ENCODE measurements at regions not wholly inside any gene's neighbourhood (a gene's known extent, or its start where the extent isn't known, plus 50 kb on each side); places are given as distances from the start of the nearest gene placed in this dataset.
"Not testable (repeated sequence)": the region's sequence is repeated elsewhere in the genome, so short reads cannot be mapped to it uniquely, and the experiment has no call there.

- DNase-seq = no peak
Measured at GRCh38 chr11:70886256-70886655, 366.1 kb downstream of the SHANK2 start.

- no peak for DNase-seq
Measured at GRCh38 chr11:70886676-70887541, 365.5 kb downstream of the SHANK2 start.

DNA sequence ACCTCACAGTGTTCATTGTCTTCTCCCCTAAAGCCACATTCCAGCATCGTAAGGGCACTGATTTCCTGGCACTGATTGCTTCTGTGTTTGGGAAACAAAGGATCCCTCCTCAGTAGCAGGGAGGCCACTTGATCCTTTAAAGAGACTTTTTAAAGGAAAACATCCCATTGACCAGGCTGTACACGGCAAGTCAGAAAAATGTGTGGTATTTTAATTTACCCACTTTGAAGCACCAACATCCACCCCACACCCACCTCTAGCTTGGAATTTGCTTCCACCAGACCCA is 364.9 kb downstream of the SHANK2 start:
- no peak for DNase-seq

DNA sequence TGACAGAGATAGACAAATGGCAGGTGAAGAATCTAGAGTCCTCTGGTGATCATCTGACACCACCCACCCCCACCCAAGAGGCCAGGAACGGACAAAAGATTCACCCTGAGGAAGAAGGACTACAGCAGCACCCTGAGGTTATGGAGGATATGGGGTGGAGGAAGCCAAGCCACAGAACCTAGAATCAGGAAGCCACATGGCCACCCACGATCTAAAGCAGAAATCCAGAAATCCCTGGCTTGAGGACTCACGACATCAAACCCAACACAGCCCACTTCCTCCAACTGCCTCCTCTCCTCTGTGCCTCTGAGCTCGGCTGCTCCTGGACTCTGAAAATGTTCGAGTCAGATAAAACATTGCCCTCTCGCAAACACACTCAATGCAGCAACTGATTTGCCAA is 364.3 kb downstream of the SHANK2 start:
- no peak for DNase-seq

DNA sequence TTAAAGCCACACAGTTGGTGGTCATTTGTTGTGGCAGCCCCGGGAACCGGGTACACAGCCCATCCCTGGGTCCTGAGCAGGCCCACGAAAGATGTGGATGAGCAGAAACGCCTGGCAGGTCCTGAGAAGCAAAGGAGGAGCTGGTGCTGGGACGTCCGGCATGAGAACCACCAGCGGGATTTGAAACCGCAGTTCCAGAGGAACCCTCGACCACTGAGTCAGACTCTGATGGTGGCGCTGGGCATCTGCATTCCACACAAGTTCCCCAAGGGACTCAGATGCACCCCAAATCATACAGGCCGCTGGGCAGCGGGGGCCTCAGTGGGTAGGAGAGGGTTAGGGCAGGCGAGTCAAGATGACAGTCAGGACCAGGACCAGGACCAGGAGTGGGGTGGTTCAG is 363.0 kb downstream of the SHANK2 start:
- DNase-seq = no peak

GRCh38 chr11:70891844-70892380 is 360.5 kb downstream of the SHANK2 start:
- no peak for DNase-seq

- DNase-seq = no peak
Measured at GRCh38 chr11:70892889-70893288, 359.5 kb downstream of the SHANK2 start.

DNA sequence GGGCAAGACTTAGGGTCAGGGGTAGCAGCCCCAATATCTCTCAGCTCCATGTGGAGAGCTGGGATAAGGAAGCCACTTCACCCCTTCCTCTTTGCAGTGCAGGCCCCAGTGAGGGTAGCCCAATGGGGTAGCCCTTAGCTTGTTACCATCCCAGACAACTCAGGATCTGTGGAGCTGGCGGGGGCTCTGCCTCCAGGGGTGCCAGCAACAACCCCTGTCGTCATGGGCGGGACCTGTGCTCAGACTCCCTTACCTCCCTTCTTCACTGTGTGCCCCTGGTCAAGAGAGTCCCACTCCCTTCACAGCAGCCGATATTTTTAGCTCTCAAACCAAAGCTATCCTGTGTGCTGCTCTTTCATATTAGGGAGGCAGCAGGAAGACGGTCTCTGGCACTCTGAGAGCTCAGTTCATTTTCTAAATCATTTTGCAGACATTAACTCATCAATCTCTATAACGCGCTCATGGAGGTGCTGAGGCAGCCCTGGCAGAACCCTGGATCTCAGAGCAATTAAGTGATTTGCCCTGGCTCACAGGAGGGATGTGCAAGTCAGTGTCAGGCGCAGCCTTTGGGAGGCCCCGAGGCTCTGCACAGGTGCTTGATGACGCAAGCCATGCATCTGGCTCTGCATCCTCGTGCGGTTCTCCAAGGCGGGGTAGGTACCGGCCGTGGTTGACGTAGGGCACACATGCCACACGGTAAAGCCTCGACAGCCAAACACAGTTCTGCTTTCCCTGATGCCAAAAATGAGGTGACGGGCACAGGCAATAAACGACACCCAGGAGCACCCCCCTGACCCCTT is 357.6 kb downstream of the SHANK2 start:
- DNase-seq = no peak

GRCh38 chr11:70895366-70895670 is 357.1 kb downstream of the SHANK2 start:
- DNase-seq = no peak

GRCh38 chr11:70897429-70897828 is 354.9 kb downstream of the SHANK2 start:
- no peak for DNase-seq

DNA sequence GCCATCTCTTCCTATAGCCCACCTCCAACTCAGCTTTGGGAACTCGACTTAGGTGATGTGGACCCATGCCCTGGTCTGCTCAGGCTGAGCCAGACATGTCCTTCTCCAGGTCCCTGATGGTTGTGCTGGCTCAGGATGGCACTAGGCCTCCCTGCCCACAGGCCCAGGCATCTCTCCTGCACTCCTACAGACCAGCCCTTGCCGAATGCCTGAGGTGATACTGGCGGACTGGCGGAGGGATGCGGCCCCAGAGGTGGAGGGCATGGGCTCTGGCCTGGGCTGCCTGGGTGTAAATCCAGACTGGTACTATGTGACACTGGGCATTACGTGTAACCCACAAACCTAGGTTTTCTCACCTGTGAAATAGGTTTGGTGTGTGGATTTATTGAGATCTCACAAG is 352.8 kb downstream of the SHANK2 start:
- no peak for DNase-seq

GRCh38 chr11:70900540-70900939 is 351.8 kb downstream of the SHANK2 start:
- DNase-seq = no peak

GRCh38 chr11:70901951-70902521 is 350.3 kb downstream of the SHANK2 start:
- no peak for DNase-seq

- DNase-seq = not testable (repeated sequence)
Measured at GRCh38 chr11:70903229-70903628, 349.1 kb downstream of the SHANK2 start.

DNA sequence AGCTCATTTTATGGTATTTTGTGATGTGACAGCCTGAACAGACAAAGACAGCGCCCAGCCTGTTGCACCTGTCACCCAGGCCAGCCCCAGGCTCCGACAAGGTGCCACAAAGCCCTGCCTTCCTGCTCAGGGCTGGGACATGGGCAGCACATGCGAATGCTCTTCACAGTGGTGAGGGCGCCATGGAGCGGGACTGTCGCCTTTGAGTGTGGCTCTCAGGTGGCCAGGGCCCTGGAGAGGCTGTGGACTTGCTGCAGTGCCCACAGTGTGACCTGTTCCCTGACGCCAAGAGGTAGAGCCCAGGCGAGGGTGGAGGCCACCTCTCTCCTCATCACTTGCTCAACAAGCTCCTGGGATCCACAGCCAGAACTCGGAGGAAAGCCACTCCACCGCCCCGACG is 346.3 kb downstream of the SHANK2 start:
- no peak for DNase-seq

GRCh38 chr11:70908223-70908622 is 344.2 kb downstream of the SHANK2 start:
- DNase-seq = no peak

GRCh38 chr11:70910835-70911234 is 341.5 kb downstream of the SHANK2 start:
- no peak for DNase-seq

DNA sequence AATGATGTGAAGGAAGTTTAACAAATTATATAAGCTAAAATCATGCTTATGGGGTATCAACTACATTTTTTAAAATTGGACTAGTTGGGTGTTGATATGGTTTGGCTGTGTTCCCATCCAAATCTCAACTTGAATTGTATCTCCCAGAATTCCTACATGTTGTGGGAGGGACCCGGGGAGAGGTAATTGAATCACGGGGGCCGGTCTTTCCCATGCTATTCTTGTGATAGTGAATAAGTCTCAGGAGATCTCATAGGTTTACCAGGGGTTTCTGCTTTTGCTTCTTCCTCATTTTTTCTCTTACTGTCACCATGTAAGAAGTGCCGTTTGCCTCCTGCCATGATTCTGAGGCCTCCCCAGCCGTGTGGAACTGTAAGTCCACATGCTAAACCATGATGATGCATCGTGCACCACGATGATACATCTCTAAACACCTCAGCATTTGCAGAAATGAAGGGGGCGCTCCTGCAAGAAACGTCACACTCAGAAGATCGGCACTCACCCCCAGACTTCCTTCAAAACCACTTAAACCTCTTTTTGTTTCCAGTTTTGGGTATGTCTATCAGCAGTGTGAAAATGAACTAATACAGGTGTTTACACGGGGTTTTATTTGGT is 340.0 kb downstream of the SHANK2 start:
- peak; percentile 30 for DNase-seq

GRCh38 chr11:70913715-70914231 is 338.6 kb downstream of the SHANK2 start:
- DNase-seq = peak; percentile 99

DNA sequence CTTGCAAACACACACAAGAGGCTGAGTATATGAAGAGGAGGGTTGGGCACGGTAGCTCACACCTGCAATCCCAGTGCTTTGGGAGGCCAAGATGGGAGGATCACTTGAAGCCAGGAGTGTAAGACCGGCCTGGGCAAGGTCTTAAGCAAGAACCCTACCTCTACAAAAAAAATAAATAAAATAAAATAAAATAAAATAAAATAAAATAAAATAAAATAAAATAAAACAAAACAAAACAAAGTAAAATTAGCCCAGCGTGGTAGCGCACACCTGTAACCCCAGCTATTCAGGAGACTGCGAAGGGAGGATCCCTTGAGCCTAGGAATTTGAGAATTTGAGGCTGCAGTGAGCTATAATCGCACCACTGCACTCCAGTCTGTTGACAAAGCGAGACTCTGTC is 337.9 kb downstream of the SHANK2 start:
- no peak for DNase-seq

DNA sequence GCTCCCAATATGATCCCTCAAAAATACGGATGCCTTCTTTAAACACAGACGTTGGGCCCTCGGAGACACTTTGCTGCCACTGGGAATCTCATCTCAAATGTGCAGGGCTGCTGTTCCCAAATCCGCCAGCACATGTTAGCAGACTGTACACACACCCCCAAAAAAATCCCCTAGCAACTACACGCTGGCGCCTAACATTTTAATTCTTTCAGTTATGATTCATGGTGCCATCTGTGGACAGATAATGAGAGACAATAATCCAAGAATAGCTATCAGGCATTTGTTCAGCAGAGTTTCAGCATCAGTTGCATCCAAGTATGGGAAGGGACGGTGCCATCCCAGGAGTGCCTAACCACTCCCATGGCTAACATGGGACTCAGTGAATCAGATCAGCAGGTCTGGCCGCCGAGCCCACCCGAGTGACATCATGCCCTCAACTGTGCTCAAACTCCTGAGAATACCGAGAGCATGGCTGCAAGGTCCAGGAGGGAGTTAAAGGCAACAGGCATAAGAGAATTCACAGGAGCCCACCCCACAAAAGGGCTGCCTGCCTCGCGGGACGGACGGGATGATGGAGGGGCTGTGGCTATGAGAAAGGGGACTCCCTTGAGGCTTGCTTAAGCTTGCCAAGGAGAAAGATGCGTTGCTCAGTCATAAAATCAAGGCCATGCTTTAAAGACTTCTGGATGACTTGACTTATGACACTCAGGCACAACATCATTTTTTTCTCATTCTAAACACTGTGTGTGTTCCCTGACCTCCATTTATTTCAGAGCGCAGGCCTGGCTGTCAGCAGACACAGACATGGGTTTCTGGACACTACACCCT is 337.0 kb downstream of the SHANK2 start:
- no peak for DNase-seq

DNA sequence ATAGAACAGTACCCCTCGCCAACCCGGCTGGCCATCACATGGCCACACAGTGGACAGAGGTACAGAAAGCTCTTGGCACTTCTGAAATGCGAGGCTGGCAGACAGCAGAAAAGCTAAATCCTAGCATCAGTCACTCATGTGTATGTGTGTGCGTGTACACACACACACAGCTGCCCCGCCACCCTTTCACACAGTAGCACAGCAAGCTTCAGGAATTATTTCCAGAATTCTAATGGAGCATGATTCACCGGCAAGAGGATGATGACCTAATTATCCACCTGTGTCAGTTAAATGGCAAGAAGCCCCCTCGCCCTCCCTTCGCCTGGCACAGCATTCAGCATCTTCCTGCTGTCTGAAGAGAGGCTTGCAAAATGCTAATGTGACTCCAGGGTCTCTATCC is 336.0 kb downstream of the SHANK2 start:
- DNase-seq = no peak
